ENCODE measurements at regions not wholly inside any gene's neighbourhood (a gene's known extent, or its start where the extent isn't known, plus 50 kb on each side); places are given as distances from the start of the nearest gene placed in this dataset.

GRCh38 chr1:5564578-5565257 lies 427.5 kb downstream of the NPHP4 start:
- DNase-seq = no peak

- DNase-seq = no peak
These were observed 428.2 kb downstream of the NPHP4 start for GRCh38 chr1:5563861-5564577.

GRCh38 chr1:5562769-5563168 lies 429.5 kb downstream of the NPHP4 start:
- DNase-seq = no peak

- DNase-seq = no peak
These were observed 429.9 kb downstream of the NPHP4 start for GRCh38 chr1:5562331-5562730.

- no peak for DNase-seq
These were observed 433.1 kb downstream of the NPHP4 start for GRCh38 chr1:5559078-5559477.

GRCh38 chr1:5555853-5556252 lies 436.4 kb downstream of the NPHP4 start:
- DNase-seq = no peak

- no peak for DNase-seq
These were observed 437.4 kb downstream of the NPHP4 start for GRCh38 chr1:5554784-5555183.

GRCh38 chr1:5554111-5554510 lies 438.1 kb downstream of the NPHP4 start:
- no peak for DNase-seq

- no peak for DNase-seq
These were observed 439.3 kb downstream of the NPHP4 start for GRCh38 chr1:5552787-5553484.

GRCh38 chr1:5551274-5551975 lies 440.8 kb downstream of the NPHP4 start:
- DNase-seq = no peak

GRCh38 chr1:5548266-5548665 lies 444.0 kb downstream of the NPHP4 start:
- no peak for DNase-seq

GRCh38 chr1:5543235-5543634 lies 449.0 kb downstream of the NPHP4 start:
- no peak for DNase-seq

GRCh38 chr1:5532811-5533210 lies 459.4 kb downstream of the NPHP4 start:
- DNase-seq = no peak

GRCh38 chr1:5526822-5527551 lies 465.2 kb downstream of the NPHP4 start:
- no peak for DNase-seq

- no peak for DNase-seq
These were observed 465.9 kb downstream of the NPHP4 start for GRCh38 chr1:5526385-5526750.

GRCh38 chr1:5525597-5526384 lies 466.4 kb downstream of the NPHP4 start:
- DNase-seq = no peak

- DNase-seq = no peak
These were observed 469.6 kb downstream of the NPHP4 start for GRCh38 chr1:5522531-5523145.

GRCh38 chr1:5519366-5520135 lies 472.7 kb downstream of the NPHP4 start:
- DNase-seq = no peak

GRCh38 chr1:5516756-5517155 lies 475.5 kb downstream of the NPHP4 start:
- DNase-seq = no peak

- no peak for DNase-seq
These were observed 476.7 kb downstream of the NPHP4 start for GRCh38 chr1:5515501-5515900.
